Fibroblast of skin of left quadriceps (primary cell): ENCODE measurements at regions not wholly inside any gene's neighbourhood (a gene's known extent, or its start where the extent isn't known, plus 50 kb on each side); places are given as distances from the start of the nearest gene placed in this dataset.

Experiments used
- DNase-seq, 2 experiments: peaks; one replicate each; pipeline ENCODE4 v3.0.0-alpha.2; 2013; ENCODE audit warnings: low read depth in 2 of 2

DNA sequence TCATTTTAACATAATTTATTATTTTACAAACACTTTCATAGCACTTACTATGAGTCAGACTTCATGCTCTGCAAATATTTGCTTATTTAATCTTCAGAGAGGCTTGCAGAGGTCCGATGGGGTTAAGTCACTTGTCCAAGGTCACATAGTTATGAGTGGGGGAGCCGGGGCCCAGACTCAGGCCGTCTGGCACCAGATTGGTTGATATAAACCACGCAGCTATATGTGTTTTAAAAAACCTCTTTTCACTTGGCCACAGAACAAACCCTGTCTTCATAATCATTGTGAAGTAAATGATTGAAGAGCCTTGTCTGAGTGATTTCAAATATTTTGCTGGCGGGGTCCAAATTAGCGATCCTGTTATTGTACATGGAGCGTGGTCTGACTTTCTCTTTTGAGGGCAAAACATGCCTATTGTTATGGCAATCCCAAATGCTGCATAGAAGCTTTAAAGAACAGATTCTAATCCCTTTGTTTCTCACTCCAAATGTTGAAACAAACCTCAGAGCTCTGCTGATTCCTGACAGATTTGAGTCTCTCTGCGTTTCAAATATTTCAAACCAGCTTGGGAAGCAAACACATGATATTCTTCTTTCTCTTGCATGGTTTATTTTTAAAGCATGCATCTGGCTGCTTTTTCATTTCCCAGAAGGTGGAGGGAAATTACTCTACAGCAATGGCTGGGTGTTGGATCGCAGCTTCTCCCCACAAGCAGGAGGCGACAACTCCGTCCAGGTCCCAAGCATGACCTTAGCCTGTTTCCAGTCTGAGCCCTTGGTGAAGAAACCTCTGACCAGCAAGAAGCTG, 142.4 kb downstream of the DDX1 start:
- DNase-seq, result no peak

- no peak for DNase-seq
Observed at GRCh38 chr2:15734674-15735483, 143.2 kb downstream of the DDX1 start.

GRCh38 chr2:15735484-15736326, 144.0 kb downstream of the DDX1 start:
- no peak for DNase-seq

GRCh38 chr2:15736396-15737180, 144.9 kb downstream of the DDX1 start:
- no peak for DNase-seq

DNA sequence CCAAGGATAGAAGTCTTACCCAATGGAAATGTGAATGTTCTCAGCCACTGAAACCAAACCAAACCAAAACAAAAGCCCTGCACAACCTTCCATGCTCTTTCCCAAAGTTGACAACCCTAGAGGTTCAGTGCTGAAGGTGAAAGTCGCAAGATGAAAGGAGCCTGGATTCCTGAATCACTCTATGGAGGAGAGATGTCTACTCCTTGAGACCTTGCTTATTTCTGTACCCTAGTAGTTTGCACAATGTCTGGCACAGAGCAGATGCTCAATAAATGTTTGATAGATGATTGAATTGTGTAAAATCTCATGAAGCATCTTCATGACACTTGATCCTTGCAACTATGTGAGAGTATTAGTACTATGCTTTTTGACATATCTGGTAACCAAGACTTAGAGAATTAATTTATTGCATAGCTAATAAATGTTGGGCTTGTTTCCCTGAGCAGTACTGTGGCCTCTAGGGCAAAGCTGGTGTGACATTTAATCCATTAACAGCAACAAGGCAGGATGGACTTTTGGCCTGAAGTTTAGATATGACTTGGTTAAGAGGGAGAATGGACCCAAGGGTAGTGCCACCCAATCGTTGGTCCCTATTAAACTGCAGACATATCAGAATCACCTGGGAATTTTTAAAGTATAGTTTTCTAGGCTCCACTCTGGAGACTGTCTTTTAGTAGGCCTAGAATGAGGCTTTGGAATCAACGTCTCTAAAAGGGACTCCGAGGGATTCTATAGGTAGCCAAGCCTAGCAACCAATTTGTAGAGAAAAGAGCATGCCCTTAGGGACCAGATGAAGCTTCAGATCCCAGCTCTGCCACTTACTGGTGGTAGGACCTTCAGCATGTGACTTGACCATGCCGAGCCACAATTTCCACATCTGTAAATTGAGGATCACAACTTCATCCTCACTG, 145.9 kb downstream of the DDX1 start:
- DNase-seq, result no peak

GRCh38 chr2:15738225-15738546, 146.5 kb downstream of the DDX1 start:
- DNase-seq, result no peak

- no peak for DNase-seq
Observed at GRCh38 chr2:15738943-15739342, 147.3 kb downstream of the DDX1 start.

- DNase-seq, result no peak
Observed at GRCh38 chr2:15744820-15745219, 153.2 kb downstream of the DDX1 start.

GRCh38 chr2:15745350-15745749, 153.7 kb downstream of the DDX1 start:
- DNase-seq, result no peak

- no peak for DNase-seq
Observed at GRCh38 chr2:15745907-15746702, 154.4 kb downstream of the DDX1 start.

GRCh38 chr2:15746703-15747550, 155.3 kb downstream of the DDX1 start:
- DNase-seq, result no peak

DNA sequence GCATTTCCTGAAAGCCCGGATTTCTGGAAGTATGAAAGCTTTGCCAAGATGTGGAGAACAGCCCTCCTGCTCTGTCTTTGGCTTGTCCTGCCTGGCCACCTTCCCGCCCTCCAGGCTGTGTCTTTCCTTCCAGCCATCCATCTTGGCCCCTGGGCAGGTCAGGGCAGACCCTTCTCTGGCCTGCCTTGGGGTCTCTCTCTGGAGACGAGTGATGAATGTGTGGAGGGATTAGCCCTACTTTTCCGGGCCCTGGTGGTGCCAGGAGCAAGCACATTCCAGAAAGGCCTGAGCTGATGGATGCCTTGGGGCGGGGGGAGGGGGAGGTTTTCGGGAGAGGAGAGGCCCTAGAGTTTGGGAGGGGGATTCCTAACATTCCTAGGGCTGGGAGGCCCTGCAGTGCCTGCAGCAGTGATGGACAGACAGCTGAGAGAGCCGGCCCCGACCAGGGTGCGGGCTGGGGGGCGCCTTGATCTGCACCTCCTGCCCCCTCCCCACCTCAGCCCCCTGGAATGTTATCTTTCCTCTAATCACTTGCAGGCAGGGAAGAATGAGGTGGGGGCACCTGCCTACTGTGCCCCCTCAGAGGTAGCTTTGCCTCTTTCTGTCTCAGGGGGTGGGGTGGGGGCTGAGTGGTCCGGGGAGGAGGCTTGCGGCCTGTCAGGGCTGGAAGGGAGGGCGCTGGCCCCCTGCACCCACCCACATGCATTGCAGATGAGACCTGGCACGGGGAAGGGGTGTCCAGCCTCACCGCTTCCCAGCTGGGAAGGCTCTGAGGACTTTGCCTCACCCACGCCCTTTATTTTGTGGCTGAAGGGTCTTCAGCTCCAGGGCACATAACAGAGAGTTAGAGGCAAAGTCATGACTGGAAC, 156.2 kb downstream of the DDX1 start:
- DNase-seq, result no peak

- DNase-seq, result no peak
Observed at GRCh38 chr2:15748736-15749323, 157.2 kb downstream of the DDX1 start.

- no peak for DNase-seq
Observed at GRCh38 chr2:15749460-15750432, 158.1 kb downstream of the DDX1 start.

DNA sequence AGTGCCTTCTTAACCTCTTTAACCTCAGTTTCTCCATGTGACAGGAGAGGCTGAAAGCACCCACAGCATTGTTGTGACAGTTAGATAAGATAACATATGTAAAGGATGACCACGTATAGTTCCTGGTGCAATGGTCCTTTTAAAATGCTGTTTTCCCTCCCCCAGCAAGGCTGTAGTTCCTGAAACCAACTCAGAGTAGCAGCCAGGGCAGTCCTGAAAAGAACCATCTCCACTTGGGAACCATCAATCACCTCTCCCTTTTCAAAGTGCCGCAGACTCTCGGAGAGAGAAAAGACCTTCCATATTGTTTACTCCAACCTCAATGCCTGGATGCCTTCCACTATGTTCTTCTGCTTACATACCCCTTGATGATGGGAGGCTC, 158.8 kb downstream of the DDX1 start:
- no peak for DNase-seq

DNA sequence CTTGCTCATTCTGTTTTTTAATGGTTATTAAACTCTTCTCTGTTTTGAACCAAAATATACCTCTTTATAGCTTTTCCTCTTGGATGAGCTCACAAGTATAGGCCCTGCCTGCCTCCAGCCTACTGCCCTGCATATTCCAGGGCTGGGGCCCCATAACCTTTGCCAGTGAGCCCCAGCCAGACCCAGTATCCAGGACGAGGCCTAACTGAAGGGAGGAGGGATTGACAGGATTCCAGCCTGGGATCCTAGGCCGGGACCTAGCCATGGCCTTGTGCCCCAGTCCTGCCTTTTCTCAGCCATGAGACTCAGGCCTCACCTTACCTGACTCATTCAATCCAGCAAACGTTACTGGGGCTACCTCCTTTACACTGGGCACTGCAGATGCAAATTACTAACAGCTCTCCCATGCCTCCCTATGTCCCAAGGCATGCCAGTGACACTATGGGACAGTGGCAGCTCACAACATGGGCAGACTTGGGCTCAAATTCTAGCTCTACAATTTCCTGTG, 159.2 kb downstream of the DDX1 start:
- DNase-seq, result no peak
